Smooth muscle cell (in vitro differentiated cells): ENCODE measurements at regions not wholly inside any gene's neighbourhood (a gene's known extent, or its start where the extent isn't known, plus 50 kb on each side); places are given as distances from the start of the nearest gene placed in this dataset.

Experiments used
- DNase-seq: peaks from one replicate; lab custom pipeline; 2025; ENCODE audit not compliant: unreplicated experiment; lab: John Stamatoyannopoulos, UW
- H2AFZ ChIP-seq: fragments of 200-600 bp; sonication (generic); 2 replicates; pipeline ENCODE4 v1.6.0; 2016; ENCODE audit warnings: antibody characterized with exemption, low read depth, mild to moderate bottlenecking
- H3F3A ChIP-seq: fragments of 200-600 bp; sonication (generic); 2 replicates; pipeline ENCODE4 v1.6.0; 2017; ENCODE audit warnings: antibody characterized with exemption, low read depth
- H3K27ac ChIP-seq: fragments of 200-600 bp; sonication (generic); 2 replicates; pipeline ENCODE4 v1.5.1; 2016; ENCODE audit warnings: low read depth, mild to moderate bottlenecking
- H3K27me3 ChIP-seq: fragments of 200-600 bp; sonication (generic); 2 replicates; pipeline ENCODE4 v1.6.1; 2016; ENCODE audit warnings: low read depth, mild to moderate bottlenecking
- H3K36me3 ChIP-seq: fragments of 200-600 bp; sonication (generic); 2 replicates; pipeline ENCODE4 v1.5.1; 2016; ENCODE audit warnings: low read depth
- H3K4me1 ChIP-seq: fragments of 200-600 bp; sonication (generic); 2 replicates; pipeline ENCODE4 v1.5.1; 2016; ENCODE audit warnings: low read depth
- H3K4me2 ChIP-seq: fragments of 200-600 bp; sonication (generic); 2 replicates; pipeline ENCODE4 v1.6.0; 2016; ENCODE audit warnings: mild to moderate bottlenecking
- H3K4me3 ChIP-seq: fragments of 200-600 bp; sonication (generic); 2 replicates; pipeline ENCODE4 v1.5.1; 2016; ENCODE audit warnings: mild to moderate bottlenecking
- H3K79me2 ChIP-seq: fragments of 200-600 bp; sonication (generic); 2 replicates; pipeline ENCODE4 v1.6.0; 2016; ENCODE audit warnings: low read depth, mild to moderate bottlenecking
- H3K9ac ChIP-seq: fragments of 200-600 bp; sonication (generic); 2 replicates; pipeline ENCODE4 v1.6.0; 2016; ENCODE audit warnings: low read depth
- H3K9me3 ChIP-seq: fragments of 200-600 bp; sonication (generic); replicated peaks from 2 replicates; pipeline ENCODE4 v1.5.1; 2016; ENCODE audit warnings: low read depth
- H4K20me1 ChIP-seq: fragments of 200-600 bp; sonication (generic); 2 replicates; pipeline ENCODE4 v1.6.0; 2016; ENCODE audit warnings: low read depth
- CTCF ChIP-seq: fragments of 200-600 bp; sonication (generic); IDR thresholded peaks from 2 replicates; pipeline ENCODE4 v1.5.1; 2017; ENCODE audit warnings: borderline replicate concordance, mild to moderate bottlenecking, antibody characterized with exemption; ENCODE audit not compliant: insufficient read depth, poor library complexity, severe bottlenecking
- WGBS: methylation state at CpG from one replicate; pipeline ENCODE4 v1.1.7; 2016; ENCODE audit warnings: low lambda C conversion rate; 5-methylcytosine and 5-hydroxymethylcytosine counted together

- no peaks in the 10 kb centered on the region for H3F3A ChIP-seq
- no peak for TF ChIP-seq CTCF
- H3K27ac ChIP-seq = no peak overlapping the region
- no peak overlapping the region for H2AFZ ChIP-seq
- no peak overlapping the region for H3K4me3 ChIP-seq
- 83% methylated on average over 6 of the region's 6 CpGs for WGBS
- no peaks in the 10 kb centered on the region for H3K79me2 ChIP-seq
- no peaks in the 10 kb centered on the region for H4K20me1 ChIP-seq
- no peaks in the 10 kb centered on the region for H3K4me1 ChIP-seq
- H3K27me3 ChIP-seq = peaks cover 29% of the 10 kb centered on the region
- DNase-seq = no peak
- no peak overlapping the region for H3K9ac ChIP-seq
- H3K9me3 ChIP-seq = no peaks in the 10 kb centered on the region
- no peak overlapping the region for H3K4me2 ChIP-seq
- H3K36me3 ChIP-seq = no peaks in the 10 kb centered on the region
Measured at GRCh38 chr20:22682381-22682780, 98.0 kb upstream of the FOXA2 start.

- WGBS = 42% methylated on average over 12 of the region's 12 CpGs
- H3K4me1 ChIP-seq = no peaks in the 10 kb centered on the region
- H3K27me3 ChIP-seq = peaks cover 29% of the 10 kb centered on the region
- H3K36me3 ChIP-seq = no peaks in the 10 kb centered on the region
- no peak overlapping the region for H3K4me3 ChIP-seq
- no peak overlapping the region for H3K27ac ChIP-seq
- peak; percentile 84 for TF ChIP-seq CTCF
- H3K79me2 ChIP-seq = no peaks in the 10 kb centered on the region
- DNase-seq = peak; percentile 12
- H3K9me3 ChIP-seq = no peaks in the 10 kb centered on the region
- H3F3A ChIP-seq = no peaks in the 10 kb centered on the region
- H2AFZ ChIP-seq = no peak overlapping the region
- no peak overlapping the region for H3K9ac ChIP-seq
- H4K20me1 ChIP-seq = no peaks in the 10 kb centered on the region
- no peak overlapping the region for H3K4me2 ChIP-seq
Measured at GRCh38 chr20:22684072-22684762, 99.8 kb upstream of the FOXA2 start.

- Histone ChIP-seq H3K27ac (no peak overlapping the region), H4K20me1 (no peaks in the 10 kb centered on the region), H3K4me1 (no peaks in the 10 kb centered on the region), H2AFZ (no peak overlapping the region), H3K79me2 (no peaks in the 10 kb centered on the region), H3F3A (no peaks in the 10 kb centered on the region), H3K36me3 (no peaks in the 10 kb centered on the region), H3K9me3 (no peaks in the 10 kb centered on the region), H3K27me3 (peaks cover 23% of the 10 kb centered on the region), H3K9ac (no peak overlapping the region), H3K4me2 (no peak overlapping the region), H3K4me3 (no peak overlapping the region)
- DNase-seq = no peak
- WGBS = 68% methylated on average over 7 of the region's 7 CpGs
- no peak for TF ChIP-seq CTCF
Measured at GRCh38 chr20:22684763-22685443, 100.5 kb upstream of the FOXA2 start.
